GM12874 (cell line): ENCODE measurements at regions not wholly inside any gene's neighbourhood (a gene's known extent, or its start where the extent isn't known, plus 50 kb on each side); places are given as distances from the start of the nearest gene placed in this dataset.

Experiments
- TF ChIP-seq, protein P1 (sequence below): IDR thresholded peaks from 2 replicates; pipeline ENCODE4 v1.5.1; 2011; ENCODE audit warnings: low read depth, mild to moderate bottlenecking, control low read depth, low read length, moderate library complexity; ENCODE audit not compliant: insufficient read depth

DNA sequence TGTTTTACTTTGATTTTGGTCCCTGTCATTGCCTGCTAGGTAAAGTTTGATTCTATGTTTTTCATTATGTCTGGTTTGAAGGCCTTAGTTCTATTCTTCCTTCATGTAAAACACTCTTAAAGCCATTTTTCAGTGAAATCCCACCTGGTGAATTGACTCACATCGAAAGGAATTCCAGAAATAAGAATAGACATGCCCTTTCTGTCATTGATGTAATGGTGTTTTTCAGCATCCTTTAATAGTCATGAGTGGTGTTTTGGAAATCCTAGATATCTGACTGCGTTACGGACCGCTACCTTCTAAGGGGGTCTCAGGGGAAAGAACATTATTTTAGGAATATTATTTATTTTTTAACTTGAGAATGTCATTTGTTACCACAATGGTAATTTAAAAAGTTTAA, 104.5 kb upstream of the ZEB2 start:
- TF ChIP-seq, protein P1, sequence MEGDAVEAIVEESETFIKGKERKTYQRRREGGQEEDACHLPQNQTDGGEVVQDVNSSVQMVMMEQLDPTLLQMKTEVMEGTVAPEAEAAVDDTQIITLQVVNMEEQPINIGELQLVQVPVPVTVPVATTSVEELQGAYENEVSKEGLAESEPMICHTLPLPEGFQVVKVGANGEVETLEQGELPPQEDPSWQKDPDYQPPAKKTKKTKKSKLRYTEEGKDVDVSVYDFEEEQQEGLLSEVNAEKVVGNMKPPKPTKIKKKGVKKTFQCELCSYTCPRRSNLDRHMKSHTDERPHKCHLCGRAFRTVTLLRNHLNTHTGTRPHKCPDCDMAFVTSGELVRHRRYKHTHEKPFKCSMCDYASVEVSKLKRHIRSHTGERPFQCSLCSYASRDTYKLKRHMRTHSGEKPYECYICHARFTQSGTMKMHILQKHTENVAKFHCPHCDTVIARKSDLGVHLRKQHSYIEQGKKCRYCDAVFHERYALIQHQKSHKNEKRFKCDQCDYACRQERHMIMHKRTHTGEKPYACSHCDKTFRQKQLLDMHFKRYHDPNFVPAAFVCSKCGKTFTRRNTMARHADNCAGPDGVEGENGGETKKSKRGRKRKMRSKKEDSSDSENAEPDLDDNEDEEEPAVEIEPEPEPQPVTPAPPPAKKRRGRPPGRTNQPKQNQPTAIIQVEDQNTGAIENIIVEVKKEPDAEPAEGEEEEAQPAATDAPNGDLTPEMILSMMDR, result no peak

DNA sequence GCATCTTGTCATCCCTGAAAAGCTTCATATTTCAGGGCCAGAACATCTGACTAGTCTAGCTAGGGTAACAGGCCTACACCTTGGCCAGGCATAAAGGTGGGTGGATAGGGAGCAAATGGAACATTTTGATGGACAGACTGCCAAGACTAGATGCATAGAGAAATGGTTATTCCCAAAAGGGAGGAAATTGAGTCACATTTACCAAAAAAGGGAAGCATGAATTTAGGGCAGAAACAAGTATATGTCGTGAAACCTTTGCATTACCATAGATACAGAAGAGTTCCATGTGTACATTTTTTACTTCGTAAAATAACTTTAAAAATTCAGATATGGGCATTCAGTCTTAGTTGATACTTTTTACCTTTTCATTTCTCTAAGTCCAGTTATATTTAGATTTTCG, 101.3 kb upstream of the ZEB2 start:
- TF ChIP-seq, protein P1, result no peak

DNA sequence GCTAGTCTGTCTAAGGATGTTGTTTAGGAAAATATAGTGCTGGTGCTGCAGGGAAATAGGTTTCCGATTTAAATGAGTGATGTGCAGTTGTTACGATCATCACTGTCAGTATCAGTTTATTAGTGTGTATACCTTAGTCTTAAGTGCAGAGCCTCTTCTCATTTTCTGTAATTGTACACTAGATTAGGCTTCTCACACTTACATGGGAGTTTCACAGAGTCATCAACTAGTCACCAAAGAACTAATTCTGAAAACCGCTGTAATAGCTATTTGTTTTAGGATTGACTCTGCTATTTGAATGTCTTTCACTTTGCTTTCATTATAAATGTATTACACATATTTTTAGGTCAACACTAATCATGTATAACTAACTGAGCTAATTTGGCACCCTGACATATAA, 99.8 kb upstream of the ZEB2 start:
- TF ChIP-seq, protein P1, result no peak

DNA sequence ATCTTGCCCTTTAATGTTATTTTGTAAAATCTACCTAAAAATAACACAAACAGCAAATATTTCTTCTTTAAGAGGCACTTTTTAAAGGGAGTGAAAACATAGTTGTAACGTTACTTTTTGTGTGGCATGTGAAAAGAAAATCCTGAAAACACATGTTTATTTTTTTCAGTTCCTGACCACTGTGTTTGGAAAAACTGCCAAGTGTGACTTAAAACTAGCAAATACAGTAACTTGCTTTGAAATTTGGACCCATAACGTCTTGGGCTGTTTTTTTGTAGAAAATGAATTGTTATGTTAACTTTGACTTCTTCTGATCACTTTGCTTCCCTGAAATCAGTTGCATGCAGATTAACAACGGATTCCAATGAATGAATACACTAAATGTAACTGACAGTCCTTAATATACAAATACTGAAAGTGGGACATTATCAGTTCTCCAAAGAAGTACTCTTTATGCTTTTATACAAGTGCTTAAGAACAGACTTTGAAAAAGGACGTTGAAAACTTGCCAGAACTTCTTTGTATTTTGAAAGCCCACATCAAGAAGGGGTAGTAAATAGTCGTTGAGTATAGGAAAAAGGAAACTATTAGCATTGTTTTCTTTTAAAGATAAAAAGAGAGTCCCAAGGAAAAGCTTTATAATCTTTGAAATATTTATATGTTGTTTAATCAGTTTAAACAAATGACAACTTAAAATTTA, 96.1 kb upstream of the ZEB2 start:
- TF ChIP-seq, protein P1, result no peak

DNA sequence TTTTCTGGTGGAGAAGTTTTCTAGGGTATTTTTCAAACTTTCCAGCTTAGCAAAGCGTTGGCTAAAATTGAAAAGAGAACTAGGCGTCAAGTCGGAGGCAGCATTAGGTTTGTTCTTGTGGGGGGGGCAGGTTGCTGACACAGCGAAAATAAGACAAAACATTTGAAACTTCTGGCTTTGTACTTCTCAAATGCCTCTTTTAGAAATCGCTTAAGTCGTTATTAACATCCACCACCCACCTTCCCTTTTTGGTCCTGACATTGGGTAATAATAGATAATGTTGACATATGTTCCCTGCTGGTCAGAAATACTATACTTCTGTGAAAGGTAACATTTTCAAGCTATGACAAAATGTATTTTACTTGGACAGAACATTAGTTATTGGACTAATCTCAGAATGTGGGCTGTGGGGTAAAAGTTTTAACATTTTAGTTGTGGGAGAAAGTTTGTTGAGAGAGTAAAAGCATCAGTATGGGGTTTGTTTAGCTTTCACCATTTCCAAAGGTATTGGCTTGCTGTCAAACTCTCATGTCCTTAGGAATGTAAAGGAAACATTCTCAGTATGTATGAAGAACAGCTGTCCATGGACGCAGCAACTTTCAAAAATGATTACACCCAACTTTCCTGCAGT, 88.1 kb upstream of the ZEB2 start:
- TF ChIP-seq, protein P1, result no peak

DNA sequence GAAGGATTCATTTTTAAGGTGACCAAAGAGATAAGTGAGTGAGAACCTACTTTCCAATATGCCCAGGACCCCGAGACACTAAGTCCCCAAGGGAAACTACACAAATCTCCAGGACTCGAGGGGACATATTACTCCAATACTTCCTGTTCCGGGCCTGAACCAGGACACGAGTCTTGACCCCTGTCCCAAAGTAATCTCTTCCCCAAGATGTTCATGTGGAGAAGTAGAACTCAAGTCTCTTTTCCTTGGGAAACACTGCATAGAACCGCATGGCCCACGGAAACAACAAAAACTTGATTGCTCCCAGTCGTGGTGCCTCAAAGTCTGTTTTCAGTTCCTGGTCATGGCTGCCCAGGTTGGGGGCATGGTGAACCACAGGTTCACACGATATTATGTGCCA, 87.2 kb upstream of the ZEB2 start:
- TF ChIP-seq, protein P1, result no peak

DNA sequence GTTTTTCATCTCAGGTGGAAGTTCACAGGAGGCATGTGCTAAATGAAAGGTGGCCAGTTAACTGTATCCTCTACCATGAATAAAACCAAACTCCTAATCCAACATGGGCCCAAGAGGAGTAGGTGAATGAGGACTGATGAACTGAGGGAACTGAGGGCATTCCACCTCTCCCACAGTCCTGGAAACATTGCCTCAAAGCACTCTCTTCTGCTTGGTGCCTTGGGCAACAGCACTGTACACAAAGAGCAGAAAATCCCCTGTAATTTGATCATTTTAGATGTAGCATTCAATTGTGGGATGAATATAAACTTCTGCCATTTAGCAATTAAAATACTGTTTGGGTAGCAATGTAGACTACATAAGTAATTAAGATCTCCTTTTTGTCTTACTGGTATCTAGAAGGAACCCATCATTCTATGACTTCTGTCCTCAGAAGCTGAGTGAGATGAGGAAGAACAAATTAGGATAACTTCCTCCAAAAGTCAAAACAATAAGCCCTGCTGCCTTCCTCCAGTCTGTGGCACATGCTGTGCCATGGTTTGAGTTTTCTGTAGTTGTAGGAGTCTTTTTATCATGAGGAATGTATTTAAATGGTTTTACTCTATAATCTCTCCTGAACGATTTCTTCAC, 86.7 kb upstream of the ZEB2 start:
- TF ChIP-seq, protein P1, result no peak
